Left lung (tissue), 4 donors: ENCODE measurements at regions not wholly inside any gene's neighbourhood (a gene's known extent, or its start where the extent isn't known, plus 50 kb on each side); places are given as distances from the start of the nearest gene placed in this dataset.
"Not testable (repeated sequence)": the region's sequence is repeated elsewhere in the genome, so short reads cannot be mapped to it uniquely, and the experiment has no call there.

ENCODE experiments used
- ATAC-seq: fragments of 200-7000 bp; cut with Tn5 transposase; one replicate; pipeline ENCODE4 v1.9.1; 2020; ENCODE audit warnings: moderate library complexity
- DNase-seq, 4 donors: peaks; one replicate each; pipeline ENCODE4 v3.0.0-alpha.2; 2013 to 2020
- H3K27ac ChIP-seq, 2 donors: fragments of 200-600 bp; sonication (generic) in 1 of 2; one replicate each; pipeline versions ENCODE4 v1.5.0 to v1.8.0; 2020 to 2021
- H3K27me3 ChIP-seq, 2 donors: fragments of 200-600 bp; sonication (generic) in 1 of 2; one replicate each; pipeline versions ENCODE4 v1.5.0 to v1.8.0; 2020 to 2021
- H3K36me3 ChIP-seq, 2 donors: fragments of 200-600 bp; sonication (generic) in 1 of 2; one replicate each; pipeline versions ENCODE4 v1.5.0 to v1.8.0; 2020 to 2021
- H3K4me1 ChIP-seq, 2 donors: fragments of 200-600 bp; one replicate each; pipeline ENCODE4 v1.8.0; 2021
- H3K4me3 ChIP-seq, 2 donors: fragments of 200-600 bp; sonication (generic) in 1 of 2; one replicate each; pipeline versions ENCODE4 v1.5.0 to v1.8.0; 2020 to 2021; ENCODE audit warnings: mild to moderate bottlenecking in 1 of 2
- H3K9me3 ChIP-seq, 2 donors: fragments of 200-600 bp; sonication (generic) in 1 of 2; one replicate each; pipeline versions ENCODE4 v1.5.0 to v1.8.0; 2020 to 2021
- CTCF ChIP-seq, 2 donors: fragments of 200-600 bp; sonication (generic) in 1 of 2; IDR thresholded peaks; one replicate each; pipeline versions ENCODE4 v1.5.0 to v1.8.0; 2021; ENCODE audit warnings: antibody characterized with exemption in 2 of 2
- intact Hi-C, 2 donors: fragments of 100-400 bp; cut with DNase I; formaldehyde crosslinking; loops; one replicate each; pipeline versions ENCODE4 v1.11.2 to v1.14.2; 2022
- donor health status: DM: no; HTN: yes; CAD: no.
- donor health status: DM: no; HTN: no; CAD: no.

- ATAC-seq (no peak), DNase-seq (no peak)
- intact Hi-C loops, result no loop called here
- TF ChIP-seq CTCF (IDR thresholded peaks at IDR 0.05), result no peak
- H3K36me3 ChIP-seq, result no peaks in the 10 kb centered on the region
- H3K4me3 ChIP-seq, result no peak overlapping the region
- no peaks in the 10 kb centered on the region for H3K4me1 ChIP-seq
- no peak overlapping the region for H3K27ac ChIP-seq
- H3K9me3 ChIP-seq, result no peaks in the 10 kb centered on the region
- no peaks in the 10 kb centered on the region for H3K27me3 ChIP-seq
Measured at GRCh38 chr11:92611157-92611556, 358.3 kb upstream of the MTNR1B start.

- H3K36me3 ChIP-seq, H3K27me3 ChIP-seq, H3K4me3 ChIP-seq, H3K27ac ChIP-seq, H3K4me1 ChIP-seq, ATAC-seq, DNase-seq, H3K9me3 ChIP-seq, intact Hi-C loops: not testable (repeated sequence)
Measured at GRCh38 chr11:92618020-92618419, 351.4 kb upstream of the MTNR1B start.

GRCh38 chr11:92623055-92623454 is 346.4 kb upstream of the MTNR1B start:
- TF ChIP-seq CTCF (IDR thresholded peaks at IDR 0.05), result no peak
- no peak overlapping the region for H3K4me3 ChIP-seq
- no peaks in the 10 kb centered on the region for H3K27me3 ChIP-seq
- no peak for ATAC-seq
- no peaks in the 10 kb centered on the region for H3K36me3 ChIP-seq
- peaks cover 0 to 6% of the 10 kb centered on the region in 2 donors for H3K9me3 ChIP-seq
- intact Hi-C loops, result no loop called here
- H3K4me1 ChIP-seq, result no peaks in the 10 kb centered on the region
- H3K27ac ChIP-seq, result no peak overlapping the region
- DNase-seq, result no peak

GRCh38 chr11:92625894-92626293 is 343.6 kb upstream of the MTNR1B start:
- H3K9me3 ChIP-seq, result no peaks in the 10 kb centered on the region
- H3K4me3 ChIP-seq, result no peak overlapping the region
- no peak overlapping the region for H3K27ac ChIP-seq
- H3K27me3 ChIP-seq, result no peaks in the 10 kb centered on the region
- intact Hi-C loops, result no loop called here
- DNase-seq (peak in 1 of 4 donors; percentile 14), ATAC-seq (no peak)
- H3K4me1 ChIP-seq, result no peaks in the 10 kb centered on the region
- no peak for TF ChIP-seq CTCF (IDR thresholded peaks at IDR 0.05)
- no peaks in the 10 kb centered on the region for H3K36me3 ChIP-seq

GRCh38 chr11:92626624-92627023 is 342.8 kb upstream of the MTNR1B start:
- no peaks in the 10 kb centered on the region for H3K9me3 ChIP-seq
- no peaks in the 10 kb centered on the region for H3K4me1 ChIP-seq
- no peaks in the 10 kb centered on the region for H3K27me3 ChIP-seq
- no peak for ATAC-seq
- TF ChIP-seq CTCF (IDR thresholded peaks at IDR 0.05), result no peak
- no peaks in the 10 kb centered on the region for H3K36me3 ChIP-seq
- H3K27ac ChIP-seq, result no peak overlapping the region
- no peak for DNase-seq
- intact Hi-C loops, result no loop called here
- H3K4me3 ChIP-seq, result no peak overlapping the region

GRCh38 chr11:92627615-92628256 is 341.7 kb upstream of the MTNR1B start:
- no peak for TF ChIP-seq CTCF (IDR thresholded peaks at IDR 0.05)
- no peak for ATAC-seq
- intact Hi-C loops, result no loop called here

More at GRCh38 chr11:92627615-92628256, 341.7 kb upstream of the MTNR1B start:
- Histone ChIP-seq H3K27ac (no peak overlapping the region), H3K9me3 (no peaks in the 10 kb centered on the region), H3K27me3 (no peaks in the 10 kb centered on the region), H3K4me1 (no peaks in the 10 kb centered on the region), H3K4me3 (no peak overlapping the region), H3K36me3 (no peaks in the 10 kb centered on the region)
- DNase-seq, result no peak
